IMR-90 (cell line): ENCODE measurements at regions not wholly inside any gene's neighbourhood (a gene's known extent, or its start where the extent isn't known, plus 50 kb on each side); places are given as distances from the start of the nearest gene placed in this dataset.

Experiments
- ATAC-seq: fragments of 200-7000 bp; cut with Tn5 transposase; 2 replicates; pipeline ENCODE4 v1.9.1; 2020; ENCODE audit warnings: low read depth, mild to moderate bottlenecking, moderate library complexity
- BruUV-seq: library from RNA; stranded (reverse); fragments of 400-500 nt; replicated peaks from 2 replicates; lab custom pipeline; 2021; lab: Mats Ljungman, UMichigan
- CTCF ChIA-PET: fragments of 300-600 bp; formaldehyde crosslinking; extraction: SDS; loops from one replicate; lab custom pipeline; 2021; ENCODE audit warnings: antibody characterized with exemption; lab: Yijun Ruan, JAX
- POLR2A ChIA-PET: fragments of 300-600 bp; sonication (Branson Sonifier 250); formaldehyde crosslinking; loops from one replicate; lab custom pipeline; 2022; ENCODE audit warnings: antibody characterized with exemption; ENCODE audit not compliant: unreplicated experiment; lab: Charles Lee
- DNase-seq: peaks from one replicate; pipeline ENCODE4 v3.0.0; 2013
- H2AFZ ChIP-seq: replicated peaks from 2 replicates; pipeline ENCODE3; 2013; ENCODE audit warnings: low read length, mild to moderate bottlenecking; ENCODE audit not compliant: poor library complexity
- H2AK5ac ChIP-seq: 2 replicates; pipeline ENCODE4 v1.6.1; 2013; ENCODE audit warnings: low read depth, low read length, inconsistent platforms
- H2AK9ac ChIP-seq: replicated peaks from 2 replicates; pipeline ENCODE3; 2013; ENCODE audit warnings: mild to moderate bottlenecking, low read depth, low read length, moderate library complexity; ENCODE audit not compliant: poor library complexity
- H2BK120ac ChIP-seq: 2 replicates; pipeline ENCODE4 v1.6.1; 2013; ENCODE audit warnings: low read depth, low read length, inconsistent platforms
- H2BK15ac ChIP-seq: 3 replicates; pipeline ENCODE4 v1.6.1; 2013; ENCODE audit warnings: low read depth, low read length, inconsistent platforms
- H2BK20ac ChIP-seq: 2 replicates; pipeline ENCODE4 v1.6.1; 2013; ENCODE audit warnings: low read depth, mild to moderate bottlenecking, inconsistent platforms, low read length, moderate library complexity
- H2BK5ac ChIP-seq: 2 replicates; pipeline ENCODE4 v1.6.1; 2013; ENCODE audit warnings: mild to moderate bottlenecking, low read depth, low read length, inconsistent platforms; ENCODE audit not compliant: poor library complexity, severe bottlenecking
- H3K14ac ChIP-seq: replicated peaks from 2 replicates; pipeline ENCODE4 v1.6.1; 2013; ENCODE audit warnings: low read depth, low read length, inconsistent platforms
- H3K18ac ChIP-seq: 2 replicates; pipeline ENCODE4 v1.6.1; 2013; ENCODE audit warnings: low read depth, low read length, control low read depth
- H3K23ac ChIP-seq: 2 replicates; pipeline ENCODE4 v1.6.1; 2013; ENCODE audit warnings: low read depth, low read length, inconsistent platforms
- H3K27ac ChIP-seq: 2 replicates; pipeline ENCODE4 v1.5.1; 2013; ENCODE audit warnings: mild to moderate bottlenecking, control low read depth, low read length; ENCODE audit not compliant: insufficient read depth
- H3K27me3 ChIP-seq: 2 replicates; pipeline ENCODE4 v1.6.1; 2013; ENCODE audit warnings: low read length; ENCODE audit not compliant: control insufficient read depth, insufficient read depth
- H3K36me3 ChIP-seq: 2 replicates; pipeline ENCODE4 v1.6.1; 2013; ENCODE audit warnings: low read length, mixed read lengths; ENCODE audit not compliant: control insufficient read depth, insufficient read depth
- H3K4ac ChIP-seq: 2 replicates; pipeline ENCODE4 v1.6.1; 2013; ENCODE audit warnings: low read depth, low read length, inconsistent platforms
- H3K4me1 ChIP-seq: 2 replicates; pipeline ENCODE4 v1.6.1; 2013; ENCODE audit warnings: low read length, mixed read lengths; ENCODE audit not compliant: control insufficient read depth, insufficient read depth
- H3K4me2 ChIP-seq: 2 replicates; pipeline ENCODE4 v1.6.1; 2013; ENCODE audit warnings: low read depth, mild to moderate bottlenecking, control low read depth, low read length, moderate library complexity
- H3K4me3 ChIP-seq: 2 replicates; pipeline ENCODE4 v1.5.1; 2013; ENCODE audit warnings: low read depth, mild to moderate bottlenecking, control low read depth, low read length, moderate library complexity; ENCODE audit not compliant: insufficient read depth
- H3K56ac ChIP-seq: 2 replicates; pipeline ENCODE4 v1.6.1; 2013; ENCODE audit warnings: low read length, inconsistent platforms; ENCODE audit not compliant: insufficient read depth; ENCODE audit errors: extremely low read depth
- H3K79me1 ChIP-seq, 2 experiments: 2 replicates each; pipeline ENCODE4 v1.6.1; 2013; ENCODE audit warnings: low read length in 2 of 2, inconsistent platforms in 1 of 2, low read depth in 1 of 2
- H3K9ac ChIP-seq: 2 replicates; pipeline ENCODE4 v1.6.1; 2013; ENCODE audit warnings: low read depth, low read length, control low read depth
- H3K9me1 ChIP-seq: 2 replicates; pipeline ENCODE4 v1.6.1; 2013; ENCODE audit warnings: low read length, inconsistent platforms; ENCODE audit not compliant: insufficient read depth
- H3K9me3 ChIP-seq: 2 replicates; pipeline ENCODE4 v1.6.1; 2013; ENCODE audit warnings: low read length; ENCODE audit not compliant: control insufficient read depth, insufficient read depth
- H4K20me1 ChIP-seq: 2 replicates; pipeline ENCODE4 v1.6.1; 2013; ENCODE audit warnings: low read length, inconsistent platforms; ENCODE audit not compliant: insufficient read depth
- H4K5ac ChIP-seq: 2 replicates; pipeline ENCODE4 v1.6.1; 2013; ENCODE audit warnings: mild to moderate bottlenecking, low read depth, low read length, control low read depth
- H4K8ac ChIP-seq, 2 experiments: 2 replicates each; pipeline ENCODE4 v1.6.1; 2013; ENCODE audit warnings: low read depth in 2 of 2, low read length in 2 of 2, control low read depth in 1 of 2, inconsistent platforms in 1 of 2
- H4K91ac ChIP-seq: 2 replicates; pipeline ENCODE4 v1.6.1; 2013; ENCODE audit warnings: low read depth, low read length, inconsistent platforms; ENCODE audit not compliant: insufficient read depth
- BHLHE40 ChIP-seq: fragments of 150-350 bp; IDR thresholded peaks from 2 replicates; pipeline ENCODE4 v1.6.1; 2016; ENCODE audit warnings: mild to moderate bottlenecking, low read depth, low read length
- MAFK ChIP-seq: IDR thresholded peaks from 2 replicates; pipeline ENCODE4 v1.6.1; 2012; ENCODE audit warnings: low read depth, low read length, improper control_type of control experiment
- POLR2A ChIP-seq: IDR thresholded peaks from 2 replicates; pipeline ENCODE4 v1.6.1; 2012; ENCODE audit warnings: mild to moderate bottlenecking, low read depth, low read length
- RCOR1 ChIP-seq: IDR thresholded peaks from 2 replicates; pipeline ENCODE4 v1.6.1; 2012; ENCODE audit warnings: mild to moderate bottlenecking, low read length, improper control_type of control experiment; ENCODE audit not compliant: insufficient replicate concordance
- WGBS, 2 experiments: methylation state at CpG; one replicate each; pipeline versions ENCODE4 v1.1.5 to v1.1.7; 2013; ENCODE audit warnings: missing lambda C conversion rate in 2 of 2; ENCODE audit not compliant: insufficient read length in 1 of 2; ENCODE audit errors: extremely low coverage in 2 of 2; 5-methylcytosine and 5-hydroxymethylcytosine counted together
- dilution Hi-C: fragments of 300-500 bp; cut with HindIII; formaldehyde crosslinking; loops from one replicate; pipeline ENCODE4 v1.14.3; 2018; ENCODE audit warnings: low sequenced_read_pairs; ENCODE audit not compliant: unreplicated experiment
- in situ Hi-C: fragments of 300-500 bp; cut with MboI; formaldehyde crosslinking; loops from 3 replicates; pipeline ENCODE4 v1.14.3; 2019; ENCODE audit warnings: low sequenced_read_pairs, inconsistent platforms, mixed read lengths
- intact Hi-C: fragments of 100-400 bp; cut with micrococcal nuclease; formaldehyde crosslinking; loops from 2 replicates; pipeline ENCODE4 v1.10.0; 2022
- TF ChIP-seq, protein P1 (sequence below): conservative IDR thresholded peaks from 2 replicates; pipeline ENCODE4 v1.5.1; 2012; ENCODE audit warnings: mild to moderate bottlenecking, low read depth, low read length, improper control_type of control experiment

DNA sequence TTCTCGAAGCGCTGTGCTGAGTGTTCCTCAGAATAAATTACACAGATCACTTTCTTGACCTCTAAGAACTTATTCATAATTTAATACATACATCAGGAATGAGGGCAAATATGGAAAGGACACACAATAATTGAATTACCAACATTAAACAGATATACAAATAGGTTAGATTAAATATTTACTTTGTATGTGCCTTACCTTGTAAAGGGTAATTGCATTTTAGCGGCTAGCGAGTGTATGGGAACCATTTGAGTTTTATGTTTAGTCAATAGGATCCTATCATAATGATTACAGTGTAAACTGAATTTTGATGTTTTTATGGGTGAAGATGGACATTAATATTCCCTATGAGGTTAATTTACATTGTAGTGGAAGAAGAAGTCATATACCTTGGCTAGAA lies 1187.1 kb upstream of the WWC1 start:
- Histone ChIP-seq H4K91ac (no peak overlapping the region), H3K14ac (no peak overlapping the region), H3K4me1 (no peaks in the 10 kb centered on the region), H3K4me3 (no peak overlapping the region), H2AFZ (no peak overlapping the region), H3K4ac (no peak overlapping the region), H4K5ac (no peak overlapping the region), H3K9me3 (peaks cover 11% of the 10 kb centered on the region), H3K79me1 (no peaks in the 10 kb centered on the region), H3K9ac (no peak overlapping the region), H2BK5ac (no peak overlapping the region), H3K9me1 (no peaks in the 10 kb centered on the region), H3K27me3 (no peaks in the 10 kb centered on the region), H3K18ac (no peak overlapping the region), H2BK15ac (no peak overlapping the region), H2BK20ac (no peak overlapping the region), H4K20me1 (no peaks in the 10 kb centered on the region), H3K23ac (no peak overlapping the region), H2AK9ac (no peak overlapping the region), H2BK120ac (no peak overlapping the region), H3K36me3 (no peaks in the 10 kb centered on the region), H2AK5ac (no peak overlapping the region), H4K8ac (no peak overlapping the region), H3K4me2 (no peak overlapping the region), H3K56ac (no peak overlapping the region), H3K27ac (no peak overlapping the region)
- CTCF ChIA-PET = no interaction called here
- BruUV-seq = no TSS peak
- dilution Hi-C loops = no loop called here
- intact Hi-C loops = no loop called here
- no peak for ATAC-seq
- TF ChIP-seq RCOR1 = no peak
- TF ChIP-seq POLR2A = no peak
- TF ChIP-seq MAFK = no peak
- TF ChIP-seq, protein P1, sequence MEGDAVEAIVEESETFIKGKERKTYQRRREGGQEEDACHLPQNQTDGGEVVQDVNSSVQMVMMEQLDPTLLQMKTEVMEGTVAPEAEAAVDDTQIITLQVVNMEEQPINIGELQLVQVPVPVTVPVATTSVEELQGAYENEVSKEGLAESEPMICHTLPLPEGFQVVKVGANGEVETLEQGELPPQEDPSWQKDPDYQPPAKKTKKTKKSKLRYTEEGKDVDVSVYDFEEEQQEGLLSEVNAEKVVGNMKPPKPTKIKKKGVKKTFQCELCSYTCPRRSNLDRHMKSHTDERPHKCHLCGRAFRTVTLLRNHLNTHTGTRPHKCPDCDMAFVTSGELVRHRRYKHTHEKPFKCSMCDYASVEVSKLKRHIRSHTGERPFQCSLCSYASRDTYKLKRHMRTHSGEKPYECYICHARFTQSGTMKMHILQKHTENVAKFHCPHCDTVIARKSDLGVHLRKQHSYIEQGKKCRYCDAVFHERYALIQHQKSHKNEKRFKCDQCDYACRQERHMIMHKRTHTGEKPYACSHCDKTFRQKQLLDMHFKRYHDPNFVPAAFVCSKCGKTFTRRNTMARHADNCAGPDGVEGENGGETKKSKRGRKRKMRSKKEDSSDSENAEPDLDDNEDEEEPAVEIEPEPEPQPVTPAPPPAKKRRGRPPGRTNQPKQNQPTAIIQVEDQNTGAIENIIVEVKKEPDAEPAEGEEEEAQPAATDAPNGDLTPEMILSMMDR = no peak
- no peak for TF ChIP-seq BHLHE40
- no peak for DNase-seq
- in situ Hi-C loops = no loop called here
- POLR2A ChIA-PET = no interaction called here
- no CpG with 5 or more reads among the region's 4 CpGs for WGBS, 2 experiments
